Rectal smooth muscle tissue (tissue), 1 donor: ENCODE measurements at regions not wholly inside any gene's neighbourhood (a gene's known extent, or its start where the extent isn't known, plus 50 kb on each side); places are given as distances from the start of the nearest gene placed in this dataset.

Source experiments
- H3K27ac ChIP-seq: one replicate; pipeline ENCODE4 v1.7.0; 2013; ENCODE audit warnings: low read depth, low read length, inconsistent platforms
- H3K27me3 ChIP-seq: one replicate; pipeline ENCODE4 v1.7.0; 2013; ENCODE audit warnings: low read length; ENCODE audit not compliant: control insufficient read depth, insufficient read depth
- H3K36me3 ChIP-seq: one replicate; pipeline ENCODE4 v1.7.0; 2013; ENCODE audit warnings: low read length; ENCODE audit not compliant: control insufficient read depth, insufficient read depth
- H3K4me1 ChIP-seq: one replicate; pipeline ENCODE4 v1.7.0; 2013; ENCODE audit warnings: low read length; ENCODE audit not compliant: control insufficient read depth, insufficient read depth
- H3K4me3 ChIP-seq: one replicate; pipeline ENCODE4 v1.7.0; 2013; ENCODE audit warnings: low read length
- H3K9ac ChIP-seq: one replicate; pipeline ENCODE4 v1.7.0; 2013; ENCODE audit warnings: low read length

DNA sequence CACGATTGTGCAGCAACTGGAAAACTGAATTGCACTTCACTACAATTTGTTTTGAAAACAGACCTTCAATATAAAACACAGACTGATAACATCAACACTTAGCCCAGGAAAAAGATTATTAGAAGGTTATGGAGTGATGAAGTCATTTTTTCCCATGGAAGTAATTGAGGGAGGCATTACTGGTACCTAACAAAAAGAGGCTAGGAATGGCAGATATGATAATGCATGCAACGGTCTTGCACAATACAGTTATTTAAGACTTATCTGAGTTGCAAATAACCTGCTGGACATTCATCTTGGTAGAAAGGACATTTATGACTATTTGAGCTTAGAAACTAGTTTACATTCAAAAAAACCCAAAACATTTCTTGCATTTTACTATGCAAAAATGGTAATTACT is 1031.9 kb downstream of the FAT4 start:
- no peak overlapping the region for H3K9ac ChIP-seq
- H3K27me3 ChIP-seq, result no peaks in the 10 kb centered on the region
- H3K4me1 ChIP-seq, result no peaks in the 10 kb centered on the region
- no peaks in the 10 kb centered on the region for H3K36me3 ChIP-seq
- no peak overlapping the region for H3K27ac ChIP-seq
- H3K4me3 ChIP-seq, result no peak overlapping the region

DNA sequence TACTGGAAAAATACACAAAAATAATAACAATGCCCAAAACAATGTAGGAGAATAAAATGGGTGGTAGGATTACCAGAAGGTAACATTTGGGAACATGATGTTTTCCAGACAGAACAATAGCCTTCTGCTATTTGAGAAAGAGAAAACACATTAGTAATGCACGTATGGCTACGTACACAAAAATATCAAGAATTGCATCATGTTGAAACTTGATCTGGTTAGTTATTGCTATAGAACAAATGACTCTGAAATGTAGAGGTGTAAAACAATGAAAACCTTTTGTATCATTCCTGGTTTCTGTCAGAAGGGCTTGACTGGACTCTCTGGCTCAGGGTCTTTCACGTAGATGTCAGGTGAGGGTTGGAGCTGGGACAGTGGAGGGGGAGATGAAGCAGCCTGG is 1040.0 kb downstream of the FAT4 start:
- no peaks in the 10 kb centered on the region for H3K36me3 ChIP-seq
- H3K27ac ChIP-seq, result no peak overlapping the region
- no peak overlapping the region for H3K9ac ChIP-seq
- no peaks in the 10 kb centered on the region for H3K27me3 ChIP-seq
- no peak overlapping the region for H3K4me3 ChIP-seq
- no peaks in the 10 kb centered on the region for H3K4me1 ChIP-seq

DNA sequence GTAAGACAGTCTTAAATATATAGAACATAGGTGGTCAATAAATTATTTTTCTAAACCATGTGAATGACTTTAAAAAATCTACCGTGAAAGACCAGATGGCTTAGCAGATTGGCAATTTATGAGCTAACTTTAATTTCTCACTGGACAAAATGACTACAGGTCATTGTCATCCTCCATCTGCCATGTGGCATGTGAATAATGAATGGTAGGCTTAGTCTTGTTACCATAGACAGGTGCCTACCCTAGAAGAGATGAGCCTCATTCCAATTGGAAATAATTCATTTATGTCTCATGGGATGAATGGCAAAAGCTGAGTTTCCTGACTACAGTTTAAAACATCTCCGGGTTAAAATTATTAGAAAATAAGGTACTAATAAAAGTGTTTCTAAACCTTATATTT is 1043.3 kb downstream of the FAT4 start:
- Histone ChIP-seq H3K27ac (no peak overlapping the region), H3K4me1 (no peaks in the 10 kb centered on the region), H3K4me3 (no peak overlapping the region), H3K27me3 (no peaks in the 10 kb centered on the region), H3K36me3 (no peaks in the 10 kb centered on the region), H3K9ac (no peak overlapping the region)

DNA sequence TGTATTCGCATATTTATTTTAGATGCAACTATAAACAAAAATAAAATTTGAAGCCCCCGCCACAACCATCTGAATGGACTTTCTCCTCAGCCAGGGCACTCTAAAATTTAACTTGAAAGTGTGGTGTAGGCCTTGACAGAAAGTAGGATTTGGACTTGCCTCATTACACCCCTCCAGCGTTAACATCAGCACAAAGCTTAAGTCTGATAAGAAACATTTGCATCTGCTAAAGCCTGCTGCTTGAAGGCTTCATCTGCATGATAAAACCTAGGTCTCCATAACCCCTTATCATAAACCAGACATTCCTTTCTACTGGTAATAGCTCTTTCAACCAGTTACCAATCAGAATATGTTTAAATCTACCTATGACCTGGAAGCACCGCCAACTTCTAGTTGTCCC is 1046.5 kb downstream of the FAT4 start:
- H3K27ac ChIP-seq, result no peak overlapping the region
- no peaks in the 10 kb centered on the region for H3K4me1 ChIP-seq
- no peaks in the 10 kb centered on the region for H3K36me3 ChIP-seq
- no peaks in the 10 kb centered on the region for H3K27me3 ChIP-seq
- no peak overlapping the region for H3K4me3 ChIP-seq
- H3K9ac ChIP-seq, result no peak overlapping the region

DNA sequence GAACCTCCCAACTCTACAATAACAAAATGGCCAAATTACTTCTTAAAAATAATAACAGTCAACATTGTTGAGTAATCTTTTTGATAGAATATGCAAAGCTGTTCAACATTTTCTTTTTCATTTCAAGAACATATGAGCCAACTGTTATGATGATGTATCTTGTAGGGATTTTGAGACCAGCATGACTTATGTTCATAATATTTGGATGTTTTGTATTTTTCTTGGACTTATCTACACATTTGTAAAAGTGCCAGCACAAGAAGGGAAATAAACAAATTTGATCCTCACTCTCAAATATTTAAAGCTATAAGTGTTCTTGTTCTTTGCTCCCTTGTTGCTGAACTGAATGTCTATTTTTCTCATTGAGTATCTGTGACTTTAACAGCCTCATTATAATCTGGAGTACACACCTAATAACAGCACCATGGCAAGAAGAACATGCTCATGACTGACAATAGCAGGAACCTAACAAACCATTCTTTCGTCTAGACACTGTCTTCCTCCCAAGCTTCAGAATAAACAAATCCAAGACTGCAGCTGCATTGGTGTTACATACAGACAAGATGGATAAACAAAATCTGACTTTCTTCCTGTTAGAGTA is 1049.7 kb downstream of the FAT4 start:
- no peak overlapping the region for H3K27ac ChIP-seq

DNA sequence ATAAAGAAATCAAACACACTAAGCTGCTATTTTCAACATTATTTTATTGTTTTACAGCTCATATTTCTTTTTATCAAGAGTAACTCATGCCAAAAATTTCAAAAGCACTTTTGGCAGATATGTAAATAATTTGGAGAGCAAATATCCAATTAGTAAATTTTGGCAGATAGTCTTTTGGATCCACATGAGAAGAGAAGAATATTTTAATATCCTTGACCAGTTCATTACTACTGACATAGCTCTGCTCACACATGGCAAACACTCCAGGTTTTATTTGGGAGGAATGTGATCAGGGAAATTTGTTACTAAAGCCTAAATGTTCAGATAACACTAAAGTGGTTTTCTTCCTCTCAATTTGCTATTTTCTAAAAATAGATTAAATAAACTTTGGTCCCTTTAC is 1054.3 kb downstream of the FAT4 start:
- no peak overlapping the region for H3K4me3 ChIP-seq
- H3K27me3 ChIP-seq, result no peaks in the 10 kb centered on the region
- no peaks in the 10 kb centered on the region for H3K36me3 ChIP-seq
- H3K4me1 ChIP-seq, result no peaks in the 10 kb centered on the region
- H3K27ac ChIP-seq, result no peak overlapping the region
- no peak overlapping the region for H3K9ac ChIP-seq

More for the DNA sequence above, 1049.7 kb downstream of the FAT4 start:
- no peak overlapping the region for H3K9ac ChIP-seq
- no peak overlapping the region for H3K4me3 ChIP-seq
- no peaks in the 10 kb centered on the region for H3K4me1 ChIP-seq
- H3K27me3 ChIP-seq, result no peaks in the 10 kb centered on the region
- no peaks in the 10 kb centered on the region for H3K36me3 ChIP-seq

DNA sequence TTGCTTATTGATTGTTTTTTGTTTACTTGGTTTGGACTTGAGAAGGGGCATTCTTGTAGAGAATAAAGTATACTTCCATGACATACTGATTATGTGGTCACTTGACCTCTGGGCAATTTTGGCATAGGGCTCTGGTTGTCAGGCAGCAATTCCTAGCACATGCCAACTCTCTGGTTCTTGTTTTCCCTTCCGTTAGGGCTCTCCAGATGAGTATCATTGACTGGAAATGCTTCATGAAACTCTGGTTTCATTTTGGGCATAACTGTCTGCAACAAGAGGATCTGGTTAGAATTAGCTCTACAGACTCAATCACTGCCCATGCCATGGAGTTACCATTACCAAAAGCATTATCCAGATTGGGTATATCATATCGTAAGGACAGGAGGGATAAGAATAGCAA is 1057.9 kb downstream of the FAT4 start:
- no peak overlapping the region for H3K27ac ChIP-seq
- no peak overlapping the region for H3K9ac ChIP-seq
- H3K4me1 ChIP-seq, result no peaks in the 10 kb centered on the region
- H3K27me3 ChIP-seq, result no peaks in the 10 kb centered on the region
- no peaks in the 10 kb centered on the region for H3K36me3 ChIP-seq
- H3K4me3 ChIP-seq, result no peak overlapping the region

DNA sequence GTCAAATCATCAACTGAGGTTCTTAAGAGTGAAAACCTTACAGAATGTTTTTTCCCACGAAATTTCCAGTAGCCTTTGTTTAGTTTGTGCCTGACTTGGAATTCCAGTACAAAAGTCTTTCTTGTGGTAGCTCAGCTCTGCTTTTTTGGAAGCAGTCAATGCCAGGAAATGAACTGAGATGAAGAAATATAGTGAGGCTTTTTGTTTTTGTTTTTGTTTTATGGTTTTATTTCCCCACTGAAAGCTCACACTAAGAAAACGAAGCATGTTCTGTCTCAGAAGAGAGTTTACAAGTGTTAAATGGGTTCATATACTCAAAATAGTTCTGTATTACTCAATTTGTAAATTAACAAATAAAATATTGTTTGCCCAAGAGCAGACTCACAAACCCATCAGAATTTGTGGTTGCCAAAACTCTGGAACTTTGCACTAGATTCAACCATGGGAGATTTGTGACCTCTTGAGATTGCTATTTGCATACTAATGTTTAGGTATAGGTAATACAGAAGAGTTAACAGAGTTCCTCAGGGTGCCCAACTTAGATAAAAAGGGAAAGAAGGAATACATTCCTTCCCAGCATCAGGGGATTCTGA is 1060.8 kb downstream of the FAT4 start:
- Histone ChIP-seq H3K4me3 (no peak overlapping the region), H3K36me3 (no peaks in the 10 kb centered on the region), H3K27ac (no peak overlapping the region), H3K27me3 (no peaks in the 10 kb centered on the region), H3K4me1 (no peaks in the 10 kb centered on the region), H3K9ac (no peak overlapping the region)

DNA sequence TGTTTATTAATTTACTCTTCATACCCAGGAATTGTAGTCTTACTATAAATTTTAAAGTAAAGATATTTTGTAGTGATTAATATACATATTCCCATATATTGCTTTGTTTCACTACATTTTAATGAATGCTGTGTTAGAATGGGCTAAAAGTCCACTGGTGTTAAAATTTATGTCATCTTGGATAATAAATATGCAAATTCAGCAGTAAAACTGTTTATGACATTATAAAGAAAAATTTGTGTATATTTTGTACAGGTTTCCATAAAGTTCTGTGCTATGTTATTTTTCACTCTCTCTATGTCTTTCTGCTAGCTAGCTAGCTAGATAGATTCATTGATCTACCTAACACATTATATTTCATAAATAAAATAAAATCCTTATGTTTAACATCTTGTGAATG is 1071.2 kb downstream of the FAT4 start:
- no peak overlapping the region for H3K27ac ChIP-seq
- no peak overlapping the region for H3K9ac ChIP-seq
- H3K4me3 ChIP-seq, result no peak overlapping the region
- no peaks in the 10 kb centered on the region for H3K4me1 ChIP-seq
- H3K36me3 ChIP-seq, result no peaks in the 10 kb centered on the region
- H3K27me3 ChIP-seq, result no peaks in the 10 kb centered on the region

DNA sequence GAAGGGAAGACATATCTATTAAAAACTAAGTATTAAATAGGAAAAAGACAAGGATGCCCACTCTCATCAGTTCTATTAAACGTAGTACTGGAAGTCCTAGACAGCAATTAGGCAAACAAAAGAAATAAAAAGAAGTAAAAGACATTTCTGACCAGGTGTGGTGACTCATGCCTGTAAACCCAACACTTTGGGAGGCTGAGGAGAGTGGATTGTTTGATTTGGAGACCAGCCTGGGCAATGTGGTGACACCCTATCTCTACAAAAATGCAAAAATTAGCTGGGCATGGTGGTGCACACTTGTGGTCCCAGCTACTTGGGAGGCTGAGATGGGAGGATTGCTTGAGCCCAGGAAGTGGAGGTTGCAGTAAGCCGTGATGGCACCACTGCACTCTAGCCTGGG is 1071.8 kb downstream of the FAT4 start:
- no peak overlapping the region for H3K27ac ChIP-seq
- H3K27me3 ChIP-seq, result no peaks in the 10 kb centered on the region
- no peaks in the 10 kb centered on the region for H3K4me1 ChIP-seq
- H3K36me3 ChIP-seq, result no peaks in the 10 kb centered on the region
- no peak overlapping the region for H3K9ac ChIP-seq
- H3K4me3 ChIP-seq, result no peak overlapping the region

DNA sequence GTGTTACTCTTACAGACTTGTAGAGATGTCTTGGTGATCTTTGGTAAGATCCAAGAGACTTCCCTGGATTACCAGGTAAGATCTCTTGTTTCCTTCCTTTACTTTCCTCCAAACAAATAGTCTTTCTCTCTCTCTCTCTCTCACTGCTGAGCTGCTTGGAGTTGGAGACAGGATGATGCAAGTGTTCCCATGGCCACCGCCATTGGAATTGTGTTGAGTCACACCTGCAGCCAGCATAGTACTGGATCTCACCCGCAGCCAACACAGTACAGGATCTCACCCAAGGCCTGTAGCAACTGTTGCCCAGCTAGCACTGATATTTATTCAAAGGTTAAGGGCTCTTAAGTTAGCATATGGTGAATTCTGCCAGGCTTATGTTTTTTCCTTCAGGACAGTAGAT is 1080.9 kb downstream of the FAT4 start:
- Histone ChIP-seq H3K27me3 (no peaks in the 10 kb centered on the region), H3K36me3 (no peaks in the 10 kb centered on the region), H3K4me1 (no peaks in the 10 kb centered on the region), H3K9ac (no peak overlapping the region), H3K4me3 (no peak overlapping the region), H3K27ac (no peak overlapping the region)

DNA sequence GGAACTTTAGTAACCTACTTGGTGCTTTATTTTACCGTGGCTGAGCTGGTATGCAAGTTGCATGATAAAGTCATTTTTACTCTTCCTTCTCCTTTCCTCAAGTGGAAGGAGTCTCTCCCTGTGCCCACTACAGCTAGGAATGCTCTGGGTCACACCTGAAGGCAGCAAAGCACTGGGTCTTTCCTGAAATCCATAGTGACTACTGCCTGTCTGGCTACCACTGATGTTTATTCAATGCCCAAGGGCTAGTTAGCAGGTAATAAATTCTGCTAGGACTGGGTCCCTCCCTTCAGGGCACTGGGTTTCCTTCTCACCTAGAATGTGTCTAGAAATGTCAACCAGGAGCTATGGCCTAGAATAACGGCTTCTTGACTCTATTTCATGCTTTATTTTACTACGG is 1081.4 kb downstream of the FAT4 start:
- Histone ChIP-seq H3K36me3 (no peaks in the 10 kb centered on the region), H3K9ac (no peak overlapping the region), H3K27me3 (no peaks in the 10 kb centered on the region), H3K4me3 (no peak overlapping the region), H3K4me1 (no peaks in the 10 kb centered on the region), H3K27ac (no peak overlapping the region)

DNA sequence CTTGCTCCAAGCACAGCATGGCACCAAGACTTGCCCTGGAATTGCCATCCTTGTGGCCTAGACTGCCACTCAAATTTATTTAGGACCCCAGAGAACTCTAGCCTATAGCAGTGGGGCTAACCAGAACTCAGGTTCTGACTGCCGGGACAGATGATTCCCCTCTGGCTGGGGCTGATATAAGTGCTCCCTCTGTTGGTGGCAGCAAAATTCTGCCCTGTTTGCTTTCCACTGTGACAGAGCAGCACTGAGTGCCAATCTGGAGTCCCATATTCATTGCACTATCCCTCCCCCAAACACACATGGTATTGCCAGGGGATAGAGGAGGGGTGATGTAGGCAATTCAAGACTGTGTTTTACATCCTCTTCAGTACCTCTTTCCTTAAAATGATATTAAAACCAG is 1081.9 kb downstream of the FAT4 start:
- no peaks in the 10 kb centered on the region for H3K27me3 ChIP-seq
- H3K36me3 ChIP-seq, result no peaks in the 10 kb centered on the region
- H3K4me1 ChIP-seq, result no peaks in the 10 kb centered on the region
- H3K27ac ChIP-seq, result no peak overlapping the region
- H3K9ac ChIP-seq, result no peak overlapping the region
- no peak overlapping the region for H3K4me3 ChIP-seq
